Thoracic aorta (tissue), 2 donors: ENCODE measurements at regions not wholly inside any gene's neighbourhood (a gene's known extent, or its start where the extent isn't known, plus 50 kb on each side); places are given as distances from the start of the nearest gene placed in this dataset.
"Not testable (repeated sequence)": the region's sequence is repeated elsewhere in the genome, so short reads cannot be mapped to it uniquely, and the experiment has no call there.

Experiments used
- ATAC-seq: fragments of 150-250 bp; one replicate; pipeline ENCODE4 v1.8.0; 2017; ENCODE audit warnings: low read depth; ENCODE audit not compliant: insufficient number of reproducible peaks, low FRiP score
- DNase-seq: peaks from one replicate; pipeline ENCODE4 v3.0.0-alpha.2; 2020; ENCODE audit warnings: low spot score
- H3K27ac ChIP-seq, 2 donors: fragments of 200-600 bp; sonication (generic); 1 replicate in 1 of 2; 2 replicates in 1 of 2; pipeline ENCODE4 v1.5.1; 2016; ENCODE audit warnings: mild to moderate bottlenecking in 2 of 2, moderate library complexity in 2 of 2
- H3K27me3 ChIP-seq: fragments of 200-600 bp; sonication (generic); replicated peaks from 2 replicates; pipeline ENCODE4 v1.6.0; 2016; ENCODE audit warnings: mild to moderate bottlenecking; ENCODE audit not compliant: insufficient read depth
- H3K36me3 ChIP-seq: fragments of 200-600 bp; sonication (generic); one replicate; pipeline ENCODE4 v1.5.1; 2016
- H3K4me1 ChIP-seq, 2 donors: fragments of 200-600 bp; sonication (generic); 1 replicate in 1 of 2; 2 replicates in 1 of 2; pipeline versions ENCODE4 v1.5.1 to v1.6.0; 2016; ENCODE audit warnings: low read depth in 2 of 2, mild to moderate bottlenecking in 1 of 2; ENCODE audit not compliant: control insufficient read depth in 1 of 2
- H3K4me3 ChIP-seq: fragments of 200-600 bp; sonication (generic); 2 replicates; pipeline ENCODE4 v1.5.1; 2016; ENCODE audit warnings: mild to moderate bottlenecking
- H3K9me3 ChIP-seq: fragments of 200-600 bp; sonication (generic); 2 replicates; pipeline ENCODE4 v1.5.1; 2016
- TF ChIP-seq, protein P1 (sequence below): fragments of 200-600 bp; sonication (generic); IDR thresholded peaks from one replicate; pipeline ENCODE4 v1.5.1; 2019; ENCODE audit warnings: antibody characterized with exemption

DNA sequence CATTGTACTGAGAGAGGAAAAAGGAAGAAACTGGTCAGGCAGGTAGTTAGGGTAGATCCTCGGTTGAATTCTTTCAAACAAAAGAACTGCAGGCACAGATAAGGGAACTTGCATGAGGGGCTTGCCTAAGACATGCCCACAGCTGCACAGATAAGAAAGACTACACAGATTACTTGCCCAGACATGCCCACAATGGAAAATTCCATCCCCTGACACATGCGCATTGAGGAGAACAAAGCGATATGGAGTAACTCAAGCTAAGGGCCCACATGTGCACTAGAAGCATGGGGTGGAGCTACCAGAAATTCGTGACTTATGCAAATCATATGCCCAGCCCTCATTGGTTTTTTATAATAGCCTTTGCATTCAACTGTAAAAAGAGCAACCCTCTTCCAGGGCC lies 181.3 kb upstream of the ZNF521 start:
- H3K4me1 ChIP-seq = no peaks in the 10 kb centered on the region
- TF ChIP-seq, protein P1, sequence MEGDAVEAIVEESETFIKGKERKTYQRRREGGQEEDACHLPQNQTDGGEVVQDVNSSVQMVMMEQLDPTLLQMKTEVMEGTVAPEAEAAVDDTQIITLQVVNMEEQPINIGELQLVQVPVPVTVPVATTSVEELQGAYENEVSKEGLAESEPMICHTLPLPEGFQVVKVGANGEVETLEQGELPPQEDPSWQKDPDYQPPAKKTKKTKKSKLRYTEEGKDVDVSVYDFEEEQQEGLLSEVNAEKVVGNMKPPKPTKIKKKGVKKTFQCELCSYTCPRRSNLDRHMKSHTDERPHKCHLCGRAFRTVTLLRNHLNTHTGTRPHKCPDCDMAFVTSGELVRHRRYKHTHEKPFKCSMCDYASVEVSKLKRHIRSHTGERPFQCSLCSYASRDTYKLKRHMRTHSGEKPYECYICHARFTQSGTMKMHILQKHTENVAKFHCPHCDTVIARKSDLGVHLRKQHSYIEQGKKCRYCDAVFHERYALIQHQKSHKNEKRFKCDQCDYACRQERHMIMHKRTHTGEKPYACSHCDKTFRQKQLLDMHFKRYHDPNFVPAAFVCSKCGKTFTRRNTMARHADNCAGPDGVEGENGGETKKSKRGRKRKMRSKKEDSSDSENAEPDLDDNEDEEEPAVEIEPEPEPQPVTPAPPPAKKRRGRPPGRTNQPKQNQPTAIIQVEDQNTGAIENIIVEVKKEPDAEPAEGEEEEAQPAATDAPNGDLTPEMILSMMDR = no peak
- no peaks in the 10 kb centered on the region for H3K9me3 ChIP-seq
- H3K36me3 ChIP-seq = no peaks in the 10 kb centered on the region
- ATAC-seq (no peak), DNase-seq (no peak)
- no peaks in the 10 kb centered on the region for H3K27me3 ChIP-seq
- no peak overlapping the region for H3K4me3 ChIP-seq
- no peak overlapping the region for H3K27ac ChIP-seq

DNA sequence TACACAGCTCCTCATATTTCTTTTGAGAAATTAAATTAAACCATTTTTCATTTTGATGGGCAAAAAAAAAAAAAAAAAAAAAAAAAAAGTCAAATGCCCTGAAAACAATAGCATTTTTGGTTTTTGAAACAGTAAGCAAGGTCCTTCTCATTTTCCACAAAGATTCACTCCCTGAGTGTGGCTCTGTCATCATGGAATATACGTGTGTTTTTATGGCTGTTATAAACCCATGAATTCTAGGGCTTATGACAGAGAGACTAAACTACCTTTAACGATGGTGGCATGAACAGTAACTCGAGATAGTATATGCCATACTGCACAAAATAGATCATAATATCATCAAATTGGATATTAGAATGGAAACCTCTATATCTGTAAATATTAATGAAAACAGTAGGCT lies 179.2 kb upstream of the ZNF521 start:
- no peak overlapping the region for H3K4me3 ChIP-seq
- H3K4me1 ChIP-seq = no peaks in the 10 kb centered on the region
- no peak for ATAC-seq
- DNase-seq = no peak
- no peaks in the 10 kb centered on the region for H3K36me3 ChIP-seq
- no peak overlapping the region for H3K27ac ChIP-seq
- H3K27me3 ChIP-seq = no peaks in the 10 kb centered on the region
- no peaks in the 10 kb centered on the region for H3K9me3 ChIP-seq
- TF ChIP-seq, protein P1 = no peak

DNA sequence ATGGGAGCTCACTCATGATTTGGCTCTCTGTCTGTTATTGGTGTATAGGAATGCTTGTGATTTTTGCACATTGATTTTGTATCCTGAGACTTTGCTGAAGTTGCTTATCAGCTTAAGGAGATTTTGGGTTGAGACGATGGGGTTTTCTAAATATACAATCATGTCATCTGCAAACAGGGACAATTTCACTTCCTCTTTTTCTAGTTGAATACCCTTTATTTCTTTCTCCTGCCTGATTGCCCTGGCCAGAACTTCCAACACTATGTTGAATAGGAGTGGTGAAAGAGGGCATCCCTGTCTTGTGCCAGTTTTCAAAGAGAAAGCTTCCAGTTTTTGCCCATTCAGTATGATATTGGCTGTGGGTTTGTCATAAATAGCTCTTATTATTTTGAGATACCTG lies 173.8 kb upstream of the ZNF521 start:
- not testable (repeated sequence) for H3K4me1 ChIP-seq, DNase-seq, H3K36me3 ChIP-seq, ATAC-seq, H3K27me3 ChIP-seq, H3K27ac ChIP-seq, H3K9me3 ChIP-seq, H3K4me3 ChIP-seq

DNA sequence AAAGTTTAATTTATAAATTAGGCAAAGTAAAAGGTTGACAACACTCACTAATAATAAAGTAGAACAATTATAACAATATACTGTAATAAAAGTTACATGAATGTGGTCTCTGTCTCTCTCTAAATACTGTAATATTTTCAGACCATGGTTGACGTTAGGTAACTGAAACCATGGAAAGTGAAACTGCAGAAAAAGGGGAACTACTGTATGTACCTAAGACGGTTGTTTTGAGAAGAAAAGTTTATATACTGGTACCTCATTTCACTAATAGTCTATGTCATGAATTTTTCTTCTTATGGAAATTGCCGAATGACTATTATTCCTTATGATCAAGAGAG lies 166.7 kb upstream of the ZNF521 start:
- no peak for ATAC-seq
- Histone ChIP-seq H3K4me1 (peaks cover 5 to 10% of the 10 kb centered on the region in 2 donors), H3K27me3 (no peaks in the 10 kb centered on the region), H3K9me3 (no peaks in the 10 kb centered on the region), H3K36me3 (no peaks in the 10 kb centered on the region), H3K4me3 (no peak overlapping the region), H3K27ac (no peak overlapping the region)
- no peak for DNase-seq
- TF ChIP-seq, protein P1 = no peak

DNA sequence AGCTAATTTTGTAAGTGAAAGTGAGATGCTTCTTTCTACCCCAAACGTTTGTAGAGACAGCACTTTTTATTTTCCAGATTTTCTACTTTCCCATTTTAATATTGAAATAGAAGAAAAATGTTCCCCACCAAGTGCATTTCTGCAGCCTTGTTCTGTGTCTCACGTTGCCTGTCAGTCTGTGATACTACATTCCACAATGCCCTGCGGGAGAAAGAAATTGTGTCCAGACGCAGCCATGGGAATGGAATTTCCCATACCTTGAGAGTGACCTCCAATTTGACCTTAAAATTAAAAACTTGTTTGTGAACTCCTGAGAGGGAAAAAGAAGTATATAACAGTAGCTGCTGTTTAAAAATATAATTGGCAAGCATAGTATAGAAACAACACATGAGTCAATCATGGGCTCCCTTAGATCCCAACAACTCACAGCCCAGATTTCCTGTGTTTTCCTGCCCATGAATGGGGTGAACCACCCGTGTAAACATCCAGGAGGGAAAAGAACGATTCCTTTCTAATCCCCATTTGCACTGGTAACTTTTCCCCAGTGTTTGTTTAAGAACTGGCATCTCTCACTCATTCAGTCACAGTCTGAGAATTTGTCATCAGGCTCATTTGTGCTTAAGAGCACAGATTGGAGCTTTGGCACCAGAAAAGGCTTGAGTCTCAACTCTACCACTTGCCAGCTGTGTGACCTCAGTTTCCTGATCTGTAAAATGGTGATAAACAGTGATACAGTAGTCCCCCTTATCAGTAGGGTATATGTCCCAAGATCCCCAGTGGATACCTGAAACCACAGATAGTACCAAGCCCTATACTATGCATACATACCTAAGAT lies 166.1 kb upstream of the ZNF521 start:
- H3K27ac ChIP-seq = peak overlapping the region in 1 of 2 donors; percentile 30
- TF ChIP-seq, protein P1 = no peak
- no peaks in the 10 kb centered on the region for H3K9me3 ChIP-seq
- ATAC-seq (no peak), DNase-seq (no peak)
- H3K4me3 ChIP-seq = no peak overlapping the region
- peaks cover 5 to 10% of the 10 kb centered on the region in 2 donors for H3K4me1 ChIP-seq
- H3K27me3 ChIP-seq = no peaks in the 10 kb centered on the region
- no peaks in the 10 kb centered on the region for H3K36me3 ChIP-seq
